AG04449 (cell line): ENCODE measurements at regions not wholly inside any gene's neighbourhood (a gene's known extent, or its start where the extent isn't known, plus 50 kb on each side); places are given as distances from the start of the nearest gene placed in this dataset.

ENCODE experiments used
- CTCF ChIA-PET: fragments of 350-600 bp; formaldehyde crosslinking; extraction: SDS; loops from one replicate; lab custom pipeline; 2021; ENCODE audit warnings: antibody characterized with exemption; lab: Yijun Ruan, JAX
- POLR2A ChIA-PET: fragments of 400-600, 350-600 bp; formaldehyde crosslinking; extraction: SDS; loops from one replicate; lab custom pipeline; 2020; ENCODE audit warnings: antibody characterized with exemption, inconsistent platforms; lab: Yijun Ruan, JAX
- DNase-seq: peaks from one replicate; pipeline ENCODE4 v3.0.0-alpha.2; 2010; ENCODE audit warnings: low read depth, low spot score
- H3K4me3 ChIP-seq: 2 replicates; pipeline ENCODE4 v1.5.1; 2011; ENCODE audit warnings: low read depth, mild to moderate bottlenecking, control low read depth, low read length
- TF ChIP-seq, protein P1 (sequence below): IDR thresholded peaks from one replicate; pipeline ENCODE4 v1.5.1; 2011; ENCODE audit warnings: mild to moderate bottlenecking, moderate library complexity, low read length, control low read depth, inconsistent platforms; ENCODE audit not compliant: insufficient read depth; ENCODE audit errors: missing control alignments

DNA sequence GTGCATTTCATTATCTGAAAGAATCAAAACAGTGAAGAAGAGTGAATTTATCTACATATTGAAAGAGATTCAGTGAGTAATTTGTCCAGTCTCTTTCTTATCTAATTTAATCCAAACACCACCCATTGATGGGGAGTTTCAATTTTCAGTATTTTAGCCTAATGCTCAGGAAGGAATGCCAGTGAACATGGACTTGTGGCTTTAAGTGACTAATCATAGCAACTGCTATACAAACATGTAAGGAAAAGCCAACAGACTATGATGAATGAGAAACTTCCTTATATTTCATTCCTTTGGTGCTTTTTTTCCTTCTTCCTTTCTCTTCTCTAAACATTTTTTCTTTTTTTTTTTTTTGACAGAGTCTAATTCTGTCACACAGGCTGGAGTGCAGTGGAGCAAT, 885.8 kb downstream of the KCNJ2 start:
- no peak for DNase-seq
- CTCF ChIA-PET = no interaction called here
- POLR2A ChIA-PET = no interaction called here
- TF ChIP-seq, protein P1, sequence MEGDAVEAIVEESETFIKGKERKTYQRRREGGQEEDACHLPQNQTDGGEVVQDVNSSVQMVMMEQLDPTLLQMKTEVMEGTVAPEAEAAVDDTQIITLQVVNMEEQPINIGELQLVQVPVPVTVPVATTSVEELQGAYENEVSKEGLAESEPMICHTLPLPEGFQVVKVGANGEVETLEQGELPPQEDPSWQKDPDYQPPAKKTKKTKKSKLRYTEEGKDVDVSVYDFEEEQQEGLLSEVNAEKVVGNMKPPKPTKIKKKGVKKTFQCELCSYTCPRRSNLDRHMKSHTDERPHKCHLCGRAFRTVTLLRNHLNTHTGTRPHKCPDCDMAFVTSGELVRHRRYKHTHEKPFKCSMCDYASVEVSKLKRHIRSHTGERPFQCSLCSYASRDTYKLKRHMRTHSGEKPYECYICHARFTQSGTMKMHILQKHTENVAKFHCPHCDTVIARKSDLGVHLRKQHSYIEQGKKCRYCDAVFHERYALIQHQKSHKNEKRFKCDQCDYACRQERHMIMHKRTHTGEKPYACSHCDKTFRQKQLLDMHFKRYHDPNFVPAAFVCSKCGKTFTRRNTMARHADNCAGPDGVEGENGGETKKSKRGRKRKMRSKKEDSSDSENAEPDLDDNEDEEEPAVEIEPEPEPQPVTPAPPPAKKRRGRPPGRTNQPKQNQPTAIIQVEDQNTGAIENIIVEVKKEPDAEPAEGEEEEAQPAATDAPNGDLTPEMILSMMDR = no peak
- H3K4me3 ChIP-seq = no peak overlapping the region

DNA sequence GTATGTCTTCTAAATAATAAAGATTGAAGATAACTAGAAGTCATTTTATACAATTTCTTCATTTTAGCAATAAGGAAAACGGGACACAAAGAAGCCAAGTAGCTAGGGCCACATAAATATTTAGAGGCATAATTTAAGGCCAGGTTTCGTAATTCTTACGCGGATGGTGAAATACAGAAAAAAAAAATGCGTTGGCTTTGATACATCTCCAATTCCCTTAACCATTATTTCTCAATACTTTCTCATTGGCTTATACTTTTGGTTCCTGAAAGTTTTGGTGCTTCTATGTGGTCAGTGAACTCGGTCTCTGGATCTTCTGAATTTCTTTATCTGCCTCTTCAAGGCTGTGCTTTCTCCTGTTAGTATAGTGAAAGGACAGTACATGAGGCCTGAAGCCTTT, 888.1 kb downstream of the KCNJ2 start:
- no peak for DNase-seq
- TF ChIP-seq, protein P1 = no peak
- CTCF ChIA-PET = no interaction called here
- POLR2A ChIA-PET = no interaction called here
- no peak overlapping the region for H3K4me3 ChIP-seq

DNA sequence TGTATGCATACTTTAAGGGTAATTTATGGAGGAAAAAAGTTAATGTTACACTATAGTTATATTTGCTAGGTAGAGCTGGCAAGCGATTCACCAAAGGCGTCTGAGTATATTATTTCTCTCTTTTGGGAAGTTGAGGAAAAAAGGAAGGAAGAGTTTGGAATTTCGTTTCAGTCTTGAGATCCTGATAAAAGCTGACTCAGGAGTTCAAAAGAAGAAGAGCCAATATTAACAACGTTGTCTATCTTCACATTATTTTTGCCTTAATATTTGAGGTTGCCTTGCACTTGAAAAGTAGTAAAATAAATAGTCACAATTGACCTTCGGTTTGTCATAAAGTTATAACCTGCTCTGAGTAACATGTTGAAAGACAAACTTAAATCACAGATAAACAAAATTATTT, 888.6 kb downstream of the KCNJ2 start:
- ChIA-PET POLR2A (no interaction called here), CTCF (no interaction called here)
- H3K4me3 ChIP-seq = no peak overlapping the region
- TF ChIP-seq, protein P1 = no peak
- DNase-seq = no peak

DNA sequence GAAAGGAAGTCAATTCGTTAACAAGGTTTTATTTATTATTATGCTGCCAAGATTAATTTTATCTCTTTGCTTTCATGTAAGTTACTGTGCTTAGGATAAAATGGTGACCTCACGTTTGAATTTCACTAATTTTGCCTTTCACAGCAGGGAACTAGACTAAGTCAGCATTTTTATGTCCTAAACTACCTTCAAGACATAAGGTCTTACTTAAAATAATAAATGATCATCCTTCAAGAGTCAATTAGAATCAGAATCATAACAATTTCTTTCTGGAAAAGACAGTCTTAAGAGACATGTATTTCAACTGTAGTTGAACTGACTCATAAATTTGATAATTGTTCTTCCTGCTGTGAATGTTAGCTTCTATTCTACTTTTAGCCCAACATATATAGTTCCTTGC, 893.8 kb downstream of the KCNJ2 start:
- no peak for DNase-seq
- no peak overlapping the region for H3K4me3 ChIP-seq
- TF ChIP-seq, protein P1 = no peak
- POLR2A ChIA-PET = no interaction called here
- CTCF ChIA-PET = no interaction called here

DNA sequence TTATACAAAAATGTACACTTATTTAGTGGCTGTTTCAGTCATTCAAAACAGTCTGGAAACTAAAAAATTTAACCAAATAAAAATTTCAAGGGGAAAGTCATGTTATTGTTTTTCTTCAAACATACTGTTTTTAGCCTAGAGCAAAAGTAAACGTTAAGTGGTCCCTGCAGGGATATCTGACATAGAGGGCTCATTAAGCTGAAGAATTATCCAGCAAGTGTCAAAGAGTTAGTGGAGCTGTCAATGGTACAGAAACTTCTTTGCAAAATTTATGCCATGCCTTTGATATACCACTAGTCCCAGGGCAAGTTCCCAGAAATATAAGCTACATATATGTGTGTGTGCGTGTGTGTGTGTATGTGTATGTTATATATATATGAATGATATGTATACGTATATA, 894.2 kb downstream of the KCNJ2 start:
- no peak for DNase-seq
- TF ChIP-seq, protein P1 = no peak
- no peak overlapping the region for H3K4me3 ChIP-seq
- ChIA-PET CTCF (no interaction called here), POLR2A (no interaction called here)

DNA sequence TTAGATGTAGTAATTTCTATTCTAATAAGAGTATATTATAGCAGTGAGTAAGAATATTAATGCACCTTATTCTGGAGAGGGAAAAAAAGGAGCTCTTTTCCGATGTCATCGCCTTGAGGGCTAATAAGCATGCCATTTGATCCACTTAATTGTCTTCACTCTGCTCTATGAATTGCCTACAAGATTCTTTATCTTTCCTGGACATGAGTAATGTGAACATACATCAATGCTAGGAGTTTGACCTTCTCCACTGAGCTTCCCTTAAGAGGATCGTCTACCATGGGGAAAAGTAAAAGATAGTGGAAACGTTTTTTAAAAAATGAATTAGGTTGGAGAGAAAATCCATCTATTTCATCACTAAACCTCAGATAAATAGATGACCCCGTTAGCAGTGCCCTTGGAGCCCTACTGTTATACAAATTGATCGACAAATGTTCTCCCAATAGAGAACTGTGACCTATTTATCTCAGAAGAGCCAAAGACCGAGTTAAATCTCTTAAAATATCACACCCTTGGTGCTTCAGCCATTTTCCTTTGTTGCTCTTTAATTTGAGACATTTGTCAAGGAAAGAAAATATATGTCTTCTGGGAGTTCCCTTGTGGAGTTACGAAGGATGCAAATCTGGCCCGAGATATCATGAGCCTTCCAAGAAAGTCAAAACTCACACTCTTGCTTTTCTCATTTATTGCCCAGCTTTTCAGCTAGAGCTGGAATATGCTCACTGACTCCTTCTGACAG, 898.5 kb downstream of the KCNJ2 start:
- H3K4me3 ChIP-seq = no peak overlapping the region
- CTCF ChIA-PET = no interaction called here
- DNase-seq = no peak
- TF ChIP-seq, protein P1 = no peak
- POLR2A ChIA-PET = no interaction called here
